Epithelial cell of proximal tubule (primary cell): ENCODE measurements at regions not wholly inside any gene's neighbourhood (a gene's known extent, or its start where the extent isn't known, plus 50 kb on each side); places are given as distances from the start of the nearest gene placed in this dataset.

ENCODE experiments used
- DNase-seq: peaks from one replicate; pipeline ENCODE4 v3.0.0-alpha.2; 2011; ENCODE audit warnings: low read depth
- H3K4me3 ChIP-seq: 2 replicates; pipeline ENCODE4 v1.5.1; 2011; ENCODE audit warnings: low read depth, mild to moderate bottlenecking, low read length
- CTCF ChIP-seq: conservative IDR thresholded peaks from 2 replicates; pipeline ENCODE4 v1.5.1; 2012; ENCODE audit warnings: low read depth, mild to moderate bottlenecking, low read length

GRCh38 chr2:43047187-43047780, 179.1 kb downstream of the ZFP36L2 start:
- TF ChIP-seq CTCF, result no peak
- no peak overlapping the region for H3K4me3 ChIP-seq
- no peak for DNase-seq

GRCh38 chr2:43045866-43046265, 180.5 kb downstream of the ZFP36L2 start:
- TF ChIP-seq CTCF, result no peak
- no peak overlapping the region for H3K4me3 ChIP-seq
- DNase-seq, result no peak

- H3K4me3 ChIP-seq, result no peak overlapping the region
- no peak for DNase-seq
- no peak for TF ChIP-seq CTCF
Measured at GRCh38 chr2:43044093-43044681, 182.2 kb downstream of the ZFP36L2 start.

GRCh38 chr2:43043553-43043870, 182.9 kb downstream of the ZFP36L2 start:
- no peak for DNase-seq
- no peak for TF ChIP-seq CTCF
- H3K4me3 ChIP-seq, result no peak overlapping the region

- no peak overlapping the region for H3K4me3 ChIP-seq
- no peak for DNase-seq
- no peak for TF ChIP-seq CTCF
Measured at GRCh38 chr2:43041661-43042360, 184.6 kb downstream of the ZFP36L2 start.

GRCh38 chr2:43041173-43041591, 185.2 kb downstream of the ZFP36L2 start:
- H3K4me3 ChIP-seq, result no peak overlapping the region
- TF ChIP-seq CTCF, result no peak
- DNase-seq, result no peak
